DOHH2 (cell line): ENCODE measurements at regions not wholly inside any gene's neighbourhood (a gene's known extent, or its start where the extent isn't known, plus 50 kb on each side); places are given as distances from the start of the nearest gene placed in this dataset.
"Not testable (repeated sequence)": the region's sequence is repeated elsewhere in the genome, so short reads cannot be mapped to it uniquely, and the experiment has no call there.

ENCODE experiments used
- H3F3A ChIP-seq: fragments of 200-600 bp; sonication (generic), shearing (Covaris generic); 2 replicates; pipeline ENCODE4 v1.6.0; 2016; ENCODE audit warnings: antibody characterized with exemption, mild to moderate bottlenecking; ENCODE audit not compliant: control insufficient read depth, insufficient read depth
- H3K27ac ChIP-seq: fragments of 200-600 bp; sonication (generic); 2 replicates; pipeline ENCODE4 v1.5.1; 2014; ENCODE audit warnings: low read depth, mild to moderate bottlenecking, low read length, moderate library complexity
- H3K27me3 ChIP-seq: fragments of 200-600 bp; sonication (generic); 2 replicates; pipeline ENCODE4 v1.6.1; 2014; ENCODE audit warnings: mild to moderate bottlenecking, low read length, mixed read lengths; ENCODE audit not compliant: control insufficient read depth
- H3K36me3 ChIP-seq: fragments of 200-600 bp; sonication (generic); 2 replicates; pipeline ENCODE4 v1.6.1; 2014; ENCODE audit warnings: mild to moderate bottlenecking, low read length, moderate library complexity, mixed read lengths; ENCODE audit not compliant: control insufficient read depth
- H3K4me1 ChIP-seq: fragments of 200-600 bp; sonication (generic); 2 replicates; pipeline ENCODE4 v1.6.1; 2014; ENCODE audit warnings: mild to moderate bottlenecking, low read length, mixed read lengths; ENCODE audit not compliant: control insufficient read depth
- H3K4me2 ChIP-seq: fragments of 200-600 bp; sonication (generic); 2 replicates; pipeline ENCODE4 v1.6.0; 2014; ENCODE audit warnings: mild to moderate bottlenecking, low read length, moderate library complexity
- H3K4me3 ChIP-seq: fragments of 200-600 bp; sonication (generic); 2 replicates; pipeline ENCODE4 v1.5.1; 2014; ENCODE audit warnings: mild to moderate bottlenecking, low read length, mixed read lengths
- H3K79me2 ChIP-seq: fragments of 200-600 bp; sonication (generic); 2 replicates; pipeline ENCODE4 v1.6.1; 2014; ENCODE audit warnings: mild to moderate bottlenecking, low read length, mixed read lengths; ENCODE audit not compliant: control insufficient read depth
- H3K9me2 ChIP-seq: fragments of 200-600 bp; sonication (generic); replicated peaks from 2 replicates; pipeline ENCODE4 v1.6.1; 2014; ENCODE audit warnings: mild to moderate bottlenecking, low read length, mixed read lengths; ENCODE audit not compliant: control insufficient read depth
- H3K9me3 ChIP-seq: fragments of 200-600 bp; sonication (generic); 2 replicates; pipeline ENCODE4 v1.6.1; 2014; ENCODE audit warnings: antibody characterized with exemption, low read length, mixed read lengths; ENCODE audit not compliant: control insufficient read depth, insufficient read depth
- H4K20me1 ChIP-seq: fragments of 200-600 bp; sonication (generic); 2 replicates; pipeline ENCODE4 v1.6.0; 2014; ENCODE audit warnings: low read depth, mild to moderate bottlenecking, antibody characterized with exemption, low read length, moderate library complexity; ENCODE audit not compliant: control insufficient read depth, insufficient read depth
- CTCF ChIP-seq: fragments of 200-600 bp; sonication (generic); IDR thresholded peaks from one replicate; pipeline ENCODE4 v1.5.1; 2014; ENCODE audit warnings: antibody characterized with exemption, mild to moderate bottlenecking, low read depth, low read length; ENCODE audit not compliant: poor library complexity, severe bottlenecking
- EZH2phosphoT487 ChIP-seq: fragments of 200-600 bp; sonication (generic); IDR thresholded peaks from 2 replicates; pipeline ENCODE4 v1.6.1; 2017; ENCODE audit warnings: borderline replicate concordance, mild to moderate bottlenecking, antibody characterized with exemption, low read length, moderate library complexity, mixed read lengths

- no peaks in the 10 kb centered on the region for H3K79me2 ChIP-seq
- no peaks in the 10 kb centered on the region for H3K4me1 ChIP-seq
- H3K27ac ChIP-seq, result no peak overlapping the region
- H3K27me3 ChIP-seq, result no peaks in the 10 kb centered on the region
- no peaks in the 10 kb centered on the region for H3F3A ChIP-seq
- no peaks in the 10 kb centered on the region for H4K20me1 ChIP-seq
- H3K4me2 ChIP-seq, result no peak overlapping the region
- TF ChIP-seq EZH2phosphoT487 (no peak), CTCF (no peak)
- H3K9me2 ChIP-seq, result no peaks in the 10 kb centered on the region
- H3K4me3 ChIP-seq, result no peak overlapping the region
- H3K36me3 ChIP-seq, result no peaks in the 10 kb centered on the region
- no peaks in the 10 kb centered on the region for H3K9me3 ChIP-seq
Observed at GRCh38 chr3:90076136-90076535, 968.7 kb downstream of the EPHA3 start.

- no peak for TF ChIP-seq CTCF
- no peak for TF ChIP-seq EZH2phosphoT487
- no peaks in the 10 kb centered on the region for H3K27me3 ChIP-seq
- H3K79me2 ChIP-seq, result no peaks in the 10 kb centered on the region
- no peaks in the 10 kb centered on the region for H3F3A ChIP-seq
- H3K4me2 ChIP-seq, result no peak overlapping the region
- H3K9me3 ChIP-seq, result no peaks in the 10 kb centered on the region
- H3K9me2 ChIP-seq, result no peaks in the 10 kb centered on the region
- H3K36me3 ChIP-seq, result no peaks in the 10 kb centered on the region
- H3K4me1 ChIP-seq, result no peaks in the 10 kb centered on the region
- no peaks in the 10 kb centered on the region for H4K20me1 ChIP-seq
- H3K4me3 ChIP-seq, result no peak overlapping the region
- H3K27ac ChIP-seq, result no peak overlapping the region
Observed at GRCh38 chr3:90080988-90081387, 973.6 kb downstream of the EPHA3 start.

- H3K9me3 ChIP-seq, H4K20me1 ChIP-seq: not testable (repeated sequence)
Observed at GRCh38 chr3:90086297-90086696, 978.9 kb downstream of the EPHA3 start.

GRCh38 chr3:90087703-90088102, 980.3 kb downstream of the EPHA3 start:
- no peak overlapping the region for H3K4me3 ChIP-seq
- no peak overlapping the region for H3K27ac ChIP-seq
- no peaks in the 10 kb centered on the region for H3K79me2 ChIP-seq
- H3K4me1 ChIP-seq, result no peaks in the 10 kb centered on the region
- H3F3A ChIP-seq, result no peaks in the 10 kb centered on the region
- H3K4me2 ChIP-seq, result no peak overlapping the region
- H3K36me3 ChIP-seq, result no peaks in the 10 kb centered on the region
- TF ChIP-seq EZH2phosphoT487 (no peak), CTCF (no peak)
- H4K20me1 ChIP-seq, result no peaks in the 10 kb centered on the region
- no peaks in the 10 kb centered on the region for H3K27me3 ChIP-seq
- H3K9me3 ChIP-seq, result no peaks in the 10 kb centered on the region
- no peaks in the 10 kb centered on the region for H3K9me2 ChIP-seq

More at GRCh38 chr3:90086297-90086696, 978.9 kb downstream of the EPHA3 start:
- H3K36me3 ChIP-seq, H3K27ac ChIP-seq, H3K4me1 ChIP-seq, H3K27me3 ChIP-seq, H3F3A ChIP-seq, H3K79me2 ChIP-seq, H3K9me2 ChIP-seq, H3K4me3 ChIP-seq, H3K4me2 ChIP-seq: not testable (repeated sequence)
